ENCODE measurements at regions not wholly inside any gene's neighbourhood (a gene's known extent, or its start where the extent isn't known, plus 50 kb on each side); places are given as distances from the start of the nearest gene placed in this dataset.

DNA sequence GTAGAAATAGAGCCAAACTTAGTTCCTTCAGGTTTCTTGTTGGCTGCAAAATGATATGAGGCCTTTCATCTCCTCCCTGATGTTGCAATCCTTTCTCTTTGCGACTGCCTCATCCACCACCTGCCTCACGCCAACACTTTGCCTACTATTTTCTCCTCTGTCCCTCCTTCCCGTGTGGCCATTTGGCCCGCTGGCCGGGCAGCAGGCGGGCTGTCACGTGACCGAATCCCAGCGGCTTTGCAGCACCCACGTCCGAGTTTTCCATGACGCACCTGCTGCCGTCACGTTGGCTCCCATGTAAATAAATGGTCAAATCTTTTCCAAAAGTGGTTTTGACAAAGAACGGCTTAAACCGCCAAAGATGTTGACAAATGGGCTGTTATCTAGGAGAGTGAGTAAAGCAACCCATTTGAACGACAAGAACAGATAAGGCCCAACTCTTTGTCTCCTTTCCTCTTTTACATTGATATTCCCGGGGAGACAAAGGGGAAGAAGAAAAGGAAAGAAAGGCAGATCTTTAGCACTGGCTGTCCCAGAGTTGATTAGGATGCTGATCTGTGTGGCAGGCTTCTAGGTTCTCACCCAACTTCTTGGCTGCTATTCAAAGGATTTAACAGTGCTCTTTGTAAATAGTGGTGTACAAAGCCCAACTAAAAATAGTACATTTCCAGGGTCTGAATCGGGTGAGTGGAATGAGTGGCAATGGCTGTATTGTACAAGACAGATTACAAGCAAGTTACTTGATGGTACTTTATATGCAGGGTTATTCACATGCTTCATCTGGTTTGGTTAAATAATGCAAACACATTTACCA is 174.2 kb upstream of the JADE1 start (continued):
- TF ChIP-seq ILF3 (IDR thresholded peaks at IDR 0.05; ENCODE audit: borderline replicate concordance) (no peak), ATF4 (CRISPR knock-in tag; IDR thresholded peaks at IDR 0.05) (no peak), DNMT1 (IDR thresholded peaks at IDR 0.05) (no peak), SP2 (IDR thresholded peaks at IDR 0.05; ENCODE audit: extremely low read depth, low read depth, low read length, poor library complexity, severe bottlenecking) (no peak), TCF15 (CRISPR knock-in tag; IDR thresholded peaks at IDR 0.05) (no peak), CEBPG (CRISPR knock-in tag; IDR thresholded peaks at IDR 0.05) (peak; percentile 80), CEBPG (tag; conservative IDR thresholded peaks at IDR 0.05 in 1 of 2, IDR thresholded peaks at IDR 0.05 in 1 of 2) (peak; percentile 87 to 92), KAT7 (CRISPR knock-in tag; IDR thresholded peaks at IDR 0.05; ENCODE audit: borderline replicate concordance) (0 out of 2 replicates have a peak, but pooled peaks have one; percentile 5), MNT (conservative IDR thresholded peaks at IDR 0.05) (peak; percentile 25 to 49; a peak in 1 of 4 replicates), SNIP1 (IDR thresholded peaks at IDR 0.05; ENCODE audit: low read depth) (no peak), BRD4 (IDR thresholded peaks at IDR 0.05) (no peak), FOXK2 (conservative IDR thresholded peaks at IDR 0.05 in 1 of 2, IDR thresholded peaks at IDR 0.05 in 1 of 2; ENCODE audit: low read depth in 2 of 2) (peak; percentile 69 to 76; a peak in 3 of 4 replicates), HCFC1 (IDR thresholded peaks at IDR 0.05; ENCODE audit: low read depth, low read length) (0 out of 2 replicates have a peak, but pooled peaks have one; percentile 13), RB1 (IDR thresholded peaks at IDR 0.05; ENCODE audit: low read depth) (no peak), KLF10 (CRISPR knock-in tag; IDR thresholded peaks at IDR 0.05) (no peak), TCF7L2 (IDR thresholded peaks at IDR 0.05; ENCODE audit: low read depth, low read length) (no peak)
- TF ChIP-seq, protein P1, sequence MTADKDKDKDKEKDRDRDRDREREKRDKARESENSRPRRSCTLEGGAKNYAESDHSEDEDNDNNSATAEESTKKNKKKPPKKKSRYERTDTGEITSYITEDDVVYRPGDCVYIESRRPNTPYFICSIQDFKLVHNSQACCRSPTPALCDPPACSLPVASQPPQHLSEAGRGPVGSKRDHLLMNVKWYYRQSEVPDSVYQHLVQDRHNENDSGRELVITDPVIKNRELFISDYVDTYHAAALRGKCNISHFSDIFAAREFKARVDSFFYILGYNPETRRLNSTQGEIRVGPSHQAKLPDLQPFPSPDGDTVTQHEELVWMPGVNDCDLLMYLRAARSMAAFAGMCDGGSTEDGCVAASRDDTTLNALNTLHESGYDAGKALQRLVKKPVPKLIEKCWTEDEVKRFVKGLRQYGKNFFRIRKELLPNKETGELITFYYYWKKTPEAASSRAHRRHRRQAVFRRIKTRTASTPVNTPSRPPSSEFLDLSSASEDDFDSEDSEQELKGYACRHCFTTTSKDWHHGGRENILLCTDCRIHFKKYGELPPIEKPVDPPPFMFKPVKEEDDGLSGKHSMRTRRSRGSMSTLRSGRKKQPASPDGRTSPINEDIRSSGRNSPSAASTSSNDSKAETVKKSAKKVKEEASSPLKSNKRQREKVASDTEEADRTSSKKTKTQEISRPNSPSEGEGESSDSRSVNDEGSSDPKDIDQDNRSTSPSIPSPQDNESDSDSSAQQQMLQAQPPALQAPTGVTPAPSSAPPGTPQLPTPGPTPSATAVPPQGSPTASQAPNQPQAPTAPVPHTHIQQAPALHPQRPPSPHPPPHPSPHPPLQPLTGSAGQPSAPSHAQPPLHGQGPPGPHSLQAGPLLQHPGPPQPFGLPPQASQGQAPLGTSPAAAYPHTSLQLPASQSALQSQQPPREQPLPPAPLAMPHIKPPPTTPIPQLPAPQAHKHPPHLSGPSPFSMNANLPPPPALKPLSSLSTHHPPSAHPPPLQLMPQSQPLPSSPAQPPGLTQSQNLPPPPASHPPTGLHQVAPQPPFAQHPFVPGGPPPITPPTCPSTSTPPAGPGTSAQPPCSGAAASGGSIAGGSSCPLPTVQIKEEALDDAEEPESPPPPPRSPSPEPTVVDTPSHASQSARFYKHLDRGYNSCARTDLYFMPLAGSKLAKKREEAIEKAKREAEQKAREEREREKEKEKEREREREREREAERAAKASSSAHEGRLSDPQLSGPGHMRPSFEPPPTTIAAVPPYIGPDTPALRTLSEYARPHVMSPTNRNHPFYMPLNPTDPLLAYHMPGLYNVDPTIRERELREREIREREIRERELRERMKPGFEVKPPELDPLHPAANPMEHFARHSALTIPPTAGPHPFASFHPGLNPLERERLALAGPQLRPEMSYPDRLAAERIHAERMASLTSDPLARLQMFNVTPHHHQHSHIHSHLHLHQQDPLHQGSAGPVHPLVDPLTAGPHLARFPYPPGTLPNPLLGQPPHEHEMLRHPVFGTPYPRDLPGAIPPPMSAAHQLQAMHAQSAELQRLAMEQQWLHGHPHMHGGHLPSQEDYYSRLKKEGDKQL (CRISPR knock-in tag; IDR thresholded peaks at IDR 0.05; ENCODE audit: borderline replicate concordance) = no peak
- TF ChIP-seq, protein P2, sequence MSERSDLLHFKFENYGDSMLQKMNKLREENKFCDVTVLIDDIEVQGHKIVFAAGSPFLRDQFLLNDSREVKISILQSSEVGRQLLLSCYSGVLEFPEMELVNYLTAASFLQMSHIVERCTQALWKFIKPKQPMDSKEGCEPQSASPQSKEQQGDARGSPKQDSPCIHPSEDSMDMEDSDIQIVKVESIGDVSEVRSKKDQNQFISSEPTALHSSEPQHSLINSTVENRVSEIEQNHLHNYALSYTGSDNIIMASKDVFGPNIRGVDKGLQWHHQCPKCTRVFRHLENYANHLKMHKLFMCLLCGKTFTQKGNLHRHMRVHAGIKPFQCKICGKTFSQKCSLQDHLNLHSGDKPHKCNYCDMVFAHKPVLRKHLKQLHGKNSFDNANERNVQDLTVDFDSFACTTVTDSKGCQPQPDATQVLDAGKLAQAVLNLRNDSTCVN (CRISPR knock-in tag; IDR thresholded peaks at IDR 0.05) = no peak
